Stimulated activated naive B cell treated with anti-CD40 and anti-IgM and Interleukin-4, amounts not matched to agents 10 μg/mL and 1 μg/mL and 100 μg/mL, for 72 hours (primary cell): ENCODE measurements at regions not wholly inside any gene's neighbourhood (a gene's known extent, or its start where the extent isn't known, plus 50 kb on each side); places are given as distances from the start of the nearest gene placed in this dataset.

Source experiments
- ATAC-seq, 2 donors: fragments of 150-1000 bp; cut with Tn5 transposase; replicated peaks; 2 replicates each; pipeline ENCODE4 v1.10.0; 2021; ENCODE audit warnings: moderate library complexity in 1 of 2
- DNase-seq: peaks from one replicate; pipeline ENCODE4 v3.0.0; 2021
- H3K27ac Mint-ChIP-seq: one replicate; pipeline ENCODE4 v1.8.0; 2022; ENCODE audit warnings: mild to moderate bottlenecking, mixed read lengths
- H3K27me3 Mint-ChIP-seq, 2 donors: one replicate each; pipeline ENCODE4 v1.8.0; 2022; ENCODE audit warnings: mixed read lengths in 2 of 2
- H3K36me3 Mint-ChIP-seq, 2 donors: one replicate each; pipeline ENCODE4 v1.8.0; 2022; ENCODE audit warnings: mixed read lengths in 2 of 2, mild to moderate bottlenecking in 1 of 2
- H3K4me1 Mint-ChIP-seq, 2 donors: one replicate each; pipeline ENCODE4 v1.8.0; 2022; ENCODE audit warnings: mixed read lengths in 2 of 2, mild to moderate bottlenecking in 1 of 2
- H3K4me3 Mint-ChIP-seq, 2 donors: one replicate each; pipeline ENCODE4 v1.8.0; 2022; ENCODE audit warnings: mild to moderate bottlenecking in 2 of 2, mixed read lengths in 2 of 2, moderate library complexity in 1 of 2
- H3K9me3 Mint-ChIP-seq, 2 donors: one replicate each; pipeline ENCODE4 v1.8.0; 2022; ENCODE audit warnings: mixed read lengths in 2 of 2, mild to moderate bottlenecking in 1 of 2

DNA sequence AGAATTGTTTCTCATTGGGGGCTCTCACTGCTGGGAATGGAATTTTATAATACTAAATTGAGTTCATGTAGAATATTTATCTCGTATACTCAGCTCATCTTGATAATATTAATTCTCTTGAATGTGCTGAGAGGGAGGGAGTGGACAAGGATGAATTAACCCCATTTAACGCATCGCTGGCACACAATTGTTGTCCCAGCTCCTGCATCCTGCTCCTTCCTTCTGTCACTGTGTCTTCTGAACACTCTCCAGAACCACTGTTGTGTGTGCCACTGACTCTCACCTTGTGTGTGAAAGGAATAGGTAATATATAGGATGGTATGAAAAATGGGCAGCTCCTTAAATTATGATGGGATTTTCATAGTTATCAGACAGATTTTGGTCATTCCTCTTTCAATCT lies 267.3 kb downstream of the MTRR start:
- no peak overlapping the region for H3K4me3 Mint-ChIP-seq
- no peak for ATAC-seq

DNA sequence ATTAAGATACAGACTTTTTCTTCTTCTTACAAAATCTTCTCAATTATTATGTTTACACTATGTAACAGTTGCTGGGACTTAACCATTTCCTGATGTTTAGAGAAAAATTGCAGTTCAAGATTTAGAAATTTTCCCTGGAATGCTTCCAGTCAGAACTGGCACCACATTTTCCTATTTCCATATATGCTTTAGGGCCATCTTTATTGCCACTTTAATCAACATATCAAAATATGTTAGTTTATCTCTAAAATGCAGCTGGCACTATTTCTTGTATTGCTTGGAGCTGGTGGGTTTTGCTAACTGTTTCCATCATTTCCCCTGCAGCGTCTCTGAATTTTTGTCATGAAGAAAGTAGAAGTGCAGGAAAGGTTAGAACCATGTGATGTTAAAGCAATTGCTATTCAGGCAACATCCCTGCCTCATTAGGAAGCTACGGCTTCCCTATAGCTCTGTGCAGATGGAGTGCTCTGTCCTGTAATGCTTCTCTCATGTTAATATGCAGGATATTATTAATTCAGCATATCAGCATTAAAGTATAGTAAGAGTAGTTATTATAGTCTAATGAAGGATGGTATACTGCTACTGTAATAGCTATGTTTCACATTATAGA lies 269.1 kb downstream of the MTRR start:
- Mint-ChIP-seq H3K36me3 (no peaks in the 10 kb centered on the region), H3K27ac (no peak overlapping the region), H3K4me1 (peaks cover 5 to 7% of the 10 kb centered on the region in 2 donors), H3K9me3 (no peaks in the 10 kb centered on the region), H3K27me3 (no peaks in the 10 kb centered on the region), H3K4me3 (no peak overlapping the region)
- ATAC-seq (no peak), DNase-seq (no peak)

More for the DNA sequence above, 267.3 kb downstream of the MTRR start:
- Mint-ChIP-seq H3K36me3 (no peaks in the 10 kb centered on the region), H3K27ac (no peak overlapping the region), H3K9me3 (no peaks in the 10 kb centered on the region), H3K27me3 (no peaks in the 10 kb centered on the region), H3K4me1 (peaks cover 5 to 7% of the 10 kb centered on the region in 2 donors)
- no peak for DNase-seq

GRCh38 chr5:8138884-8139283 lies 269.9 kb downstream of the MTRR start:
- H3K36me3 Mint-ChIP-seq = no peaks in the 10 kb centered on the region
- no peaks in the 10 kb centered on the region for H3K27me3 Mint-ChIP-seq
- DNase-seq (no peak), ATAC-seq (peak; percentile 34 to 49)
- no peaks in the 10 kb centered on the region for H3K9me3 Mint-ChIP-seq
- no peak overlapping the region for H3K4me3 Mint-ChIP-seq
- peaks cover 5 to 7% of the 10 kb centered on the region in 2 donors for H3K4me1 Mint-ChIP-seq
- H3K27ac Mint-ChIP-seq = no peak overlapping the region

DNA sequence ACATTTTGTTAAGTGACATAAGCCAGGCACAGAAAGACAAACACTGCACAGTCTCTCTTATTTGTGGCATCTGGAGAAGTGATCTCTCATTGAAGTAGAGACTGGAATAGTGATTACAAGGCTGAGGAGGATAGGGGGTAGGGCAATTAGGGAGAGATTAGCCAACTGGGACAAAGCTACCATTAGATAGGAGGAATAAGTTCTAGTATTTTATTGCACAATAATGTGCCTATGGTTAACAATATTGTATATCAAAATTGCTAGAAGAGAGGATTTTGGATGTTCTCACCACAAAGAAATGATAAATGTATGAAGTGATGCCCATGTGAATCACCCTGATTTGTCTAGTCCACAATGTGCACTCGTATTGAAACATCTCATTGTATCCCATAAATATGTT lies 281.8 kb downstream of the MTRR start:
- DNase-seq = no peak
- Mint-ChIP-seq H3K9me3 (peaks cover 0 to 1% of the 10 kb centered on the region in 2 donors), H3K27me3 (no peaks in the 10 kb centered on the region), H3K4me1 (no peaks in the 10 kb centered on the region), H3K36me3 (no peaks in the 10 kb centered on the region), H3K4me3 (no peak overlapping the region), H3K27ac (no peak overlapping the region)
- ATAC-seq = no peak

GRCh38 chr5:8156706-8157105 lies 287.8 kb downstream of the MTRR start:
- no peak for DNase-seq
- no peak for ATAC-seq
- no peak overlapping the region for H3K27ac Mint-ChIP-seq
- H3K27me3 Mint-ChIP-seq = no peaks in the 10 kb centered on the region
- H3K4me3 Mint-ChIP-seq = no peak overlapping the region
- no peaks in the 10 kb centered on the region for H3K4me1 Mint-ChIP-seq
- H3K9me3 Mint-ChIP-seq = no peaks in the 10 kb centered on the region
- H3K36me3 Mint-ChIP-seq = no peaks in the 10 kb centered on the region

GRCh38 chr5:8157320-8157822 lies 288.4 kb downstream of the MTRR start:
- Mint-ChIP-seq H3K27me3 (no peaks in the 10 kb centered on the region), H3K4me1 (no peaks in the 10 kb centered on the region), H3K36me3 (no peaks in the 10 kb centered on the region), H3K4me3 (no peak overlapping the region), H3K9me3 (no peaks in the 10 kb centered on the region), H3K27ac (no peak overlapping the region)
- ATAC-seq = no peak
- DNase-seq = no peak

- no peak for DNase-seq
- Mint-ChIP-seq H3K4me3 (no peak overlapping the region), H3K9me3 (no peaks in the 10 kb centered on the region), H3K4me1 (no peaks in the 10 kb centered on the region), H3K27ac (no peak overlapping the region), H3K36me3 (no peaks in the 10 kb centered on the region), H3K27me3 (no peaks in the 10 kb centered on the region)
- ATAC-seq = no peak
Measured at GRCh38 chr5:8176101-8176693, 307.2 kb downstream of the MTRR start.

GRCh38 chr5:8184455-8185063 lies 315.6 kb downstream of the MTRR start:
- ATAC-seq = peak; percentile 67 to 68
- no peaks in the 10 kb centered on the region for H3K4me1 Mint-ChIP-seq
- no peaks in the 10 kb centered on the region for H3K9me3 Mint-ChIP-seq
- no peak overlapping the region for H3K4me3 Mint-ChIP-seq
- H3K27me3 Mint-ChIP-seq = no peaks in the 10 kb centered on the region
- no peak overlapping the region for H3K27ac Mint-ChIP-seq
- peak; percentile 11 for DNase-seq
- no peaks in the 10 kb centered on the region for H3K36me3 Mint-ChIP-seq

- no peak for DNase-seq
- Mint-ChIP-seq H3K36me3 (no peaks in the 10 kb centered on the region), H3K9me3 (no peaks in the 10 kb centered on the region), H3K4me3 (no peak overlapping the region), H3K4me1 (no peaks in the 10 kb centered on the region), H3K27ac (no peak overlapping the region), H3K27me3 (no peaks in the 10 kb centered on the region)
- no peak for ATAC-seq
Measured at GRCh38 chr5:8185852-8186251, 316.9 kb downstream of the MTRR start.

GRCh38 chr5:8188874-8189565 lies 320.1 kb downstream of the MTRR start:
- Mint-ChIP-seq H3K4me3 (no peak overlapping the region), H3K27me3 (no peaks in the 10 kb centered on the region), H3K27ac (no peak overlapping the region), H3K36me3 (no peaks in the 10 kb centered on the region), H3K9me3 (peaks cover 0 to 2% of the 10 kb centered on the region in 2 donors), H3K4me1 (peaks cover 2 to 6% of the 10 kb centered on the region in 2 donors)
- ATAC-seq = no peak
- DNase-seq = no peak

DNA sequence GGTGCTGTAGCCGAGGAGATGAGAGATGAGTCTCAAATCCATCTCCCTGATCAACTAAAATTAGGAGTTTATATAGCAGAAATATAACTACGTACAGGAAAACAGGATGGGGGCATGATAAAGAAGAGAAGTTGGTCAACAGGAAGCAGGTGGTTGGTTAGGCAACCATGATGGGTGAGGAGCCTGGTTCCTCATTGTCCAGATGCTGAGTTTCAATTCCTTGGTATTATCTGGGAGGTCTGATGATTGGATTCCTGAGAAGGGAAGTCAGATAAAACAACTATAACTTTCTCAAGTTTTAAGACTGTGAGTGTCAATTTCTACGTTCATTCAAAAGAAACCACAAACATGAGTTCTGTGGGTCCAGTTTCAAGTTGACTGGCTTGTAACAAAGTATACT lies 323.9 kb downstream of the MTRR start:
- Mint-ChIP-seq H3K4me3 (no peak overlapping the region), H3K27ac (no peak overlapping the region), H3K36me3 (no peaks in the 10 kb centered on the region), H3K9me3 (peaks cover 4 to 5% of the 10 kb centered on the region in 2 donors), H3K4me1 (peaks cover 2 to 6% of the 10 kb centered on the region in 2 donors), H3K27me3 (peaks cover 0 to 3% of the 10 kb centered on the region in 2 donors)
- ATAC-seq = peak in 1 of 2 donors; percentile 27
- DNase-seq = no peak

DNA sequence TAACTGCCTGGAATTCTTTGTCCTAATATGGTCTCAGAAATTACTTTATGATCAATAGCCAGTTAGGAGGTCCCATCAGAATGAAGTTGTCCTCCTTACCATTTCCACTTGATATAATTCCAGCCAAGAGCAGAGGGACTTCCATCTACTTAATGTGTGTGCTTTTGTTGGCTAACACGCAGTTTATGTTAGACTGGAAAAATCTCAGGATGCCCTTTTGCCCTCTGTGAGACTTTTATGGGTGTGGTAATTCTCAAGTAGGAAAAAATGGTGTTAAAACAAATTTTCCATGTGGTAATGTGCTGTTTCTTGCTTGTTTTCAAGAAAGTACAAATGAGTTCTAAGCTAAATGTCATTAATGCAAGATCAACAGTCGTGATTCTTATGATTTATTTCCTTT lies 327.1 kb downstream of the MTRR start:
- H3K27me3 Mint-ChIP-seq = peaks cover 0 to 3% of the 10 kb centered on the region in 2 donors
- ATAC-seq (no peak), DNase-seq (no peak)
- H3K9me3 Mint-ChIP-seq = peaks cover 4 to 6% of the 10 kb centered on the region in 2 donors
- no peak overlapping the region for H3K27ac Mint-ChIP-seq
- no peaks in the 10 kb centered on the region for H3K36me3 Mint-ChIP-seq
- peaks cover 2 to 6% of the 10 kb centered on the region in 2 donors for H3K4me1 Mint-ChIP-seq
- no peak overlapping the region for H3K4me3 Mint-ChIP-seq

- no peak for DNase-seq
- Mint-ChIP-seq H3K27me3 (no peaks in the 10 kb centered on the region), H3K36me3 (no peaks in the 10 kb centered on the region), H3K4me3 (no peak overlapping the region), H3K9me3 (peaks cover 0 to 4% of the 10 kb centered on the region in 2 donors), H3K4me1 (no peaks in the 10 kb centered on the region), H3K27ac (no peak overlapping the region)
- ATAC-seq = no peak
Measured at GRCh38 chr5:8208307-8208706, 339.4 kb downstream of the MTRR start.

GRCh38 chr5:8209500-8209899 lies 340.6 kb downstream of the MTRR start:
- DNase-seq = no peak
- Mint-ChIP-seq H3K36me3 (no peaks in the 10 kb centered on the region), H3K27me3 (no peaks in the 10 kb centered on the region), H3K4me1 (no peaks in the 10 kb centered on the region), H3K27ac (no peak overlapping the region), H3K9me3 (no peaks in the 10 kb centered on the region), H3K4me3 (no peak overlapping the region)
- no peak for ATAC-seq
